Inflammatory macrophage treated with lipopolysaccharide for 4 hours (primary cell): ENCODE measurements at regions not wholly inside any gene's neighbourhood (a gene's known extent, or its start where the extent isn't known, plus 50 kb on each side); places are given as distances from the start of the nearest gene placed in this dataset.

Experiments
- DNase-seq: peaks from one replicate; pipeline ENCODE4 v3.0.0-alpha.2; 2020

- DNase-seq = no peak
Observed at GRCh38 chr18:72692086-72692485, 147.9 kb upstream of the CBLN2 start.

DNA sequence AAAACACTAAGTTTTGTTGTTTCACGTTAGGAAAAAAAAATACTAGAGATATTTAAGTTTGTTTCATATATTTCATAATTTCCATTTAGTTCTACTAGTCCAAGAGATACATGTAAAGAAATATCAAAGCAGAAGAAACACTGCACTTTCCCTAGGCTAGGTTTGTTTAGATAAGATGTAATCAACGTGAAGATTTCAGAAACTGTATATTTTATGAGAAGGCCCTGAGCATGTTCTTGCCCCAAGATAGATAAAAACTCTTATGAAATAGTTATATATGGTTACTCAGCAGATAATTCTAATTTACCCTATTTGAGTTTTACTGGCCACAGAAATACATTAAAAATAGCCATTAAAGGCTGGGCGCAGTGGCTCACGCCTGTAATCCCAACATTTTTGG is 143.6 kb upstream of the CBLN2 start:
- no peak for DNase-seq

- no peak for DNase-seq
Observed at GRCh38 chr18:72675394-72675793, 131.3 kb upstream of the CBLN2 start.

DNA sequence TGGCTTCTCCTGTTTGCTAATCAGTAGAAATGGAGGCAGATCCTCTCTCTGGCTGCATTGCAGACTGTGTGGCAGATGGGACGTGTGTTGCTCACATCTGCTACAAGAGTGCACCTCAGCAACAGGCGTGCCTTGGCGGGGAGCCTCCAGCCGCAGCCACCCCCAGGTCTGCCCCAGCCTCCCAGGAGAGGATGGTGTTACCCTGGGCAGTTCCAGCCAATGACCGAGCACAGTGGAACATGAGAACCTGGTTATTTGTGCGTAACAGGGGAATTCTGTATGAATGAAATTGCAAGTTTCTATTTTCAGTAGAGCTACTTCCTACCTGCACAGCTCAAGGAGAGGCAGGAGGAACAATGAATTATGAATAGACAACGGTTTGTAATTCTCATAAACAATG is 130.6 kb upstream of the CBLN2 start:
- no peak for DNase-seq

- DNase-seq = no peak
Observed at GRCh38 chr18:72673242-72673641, 129.1 kb upstream of the CBLN2 start.

DNA sequence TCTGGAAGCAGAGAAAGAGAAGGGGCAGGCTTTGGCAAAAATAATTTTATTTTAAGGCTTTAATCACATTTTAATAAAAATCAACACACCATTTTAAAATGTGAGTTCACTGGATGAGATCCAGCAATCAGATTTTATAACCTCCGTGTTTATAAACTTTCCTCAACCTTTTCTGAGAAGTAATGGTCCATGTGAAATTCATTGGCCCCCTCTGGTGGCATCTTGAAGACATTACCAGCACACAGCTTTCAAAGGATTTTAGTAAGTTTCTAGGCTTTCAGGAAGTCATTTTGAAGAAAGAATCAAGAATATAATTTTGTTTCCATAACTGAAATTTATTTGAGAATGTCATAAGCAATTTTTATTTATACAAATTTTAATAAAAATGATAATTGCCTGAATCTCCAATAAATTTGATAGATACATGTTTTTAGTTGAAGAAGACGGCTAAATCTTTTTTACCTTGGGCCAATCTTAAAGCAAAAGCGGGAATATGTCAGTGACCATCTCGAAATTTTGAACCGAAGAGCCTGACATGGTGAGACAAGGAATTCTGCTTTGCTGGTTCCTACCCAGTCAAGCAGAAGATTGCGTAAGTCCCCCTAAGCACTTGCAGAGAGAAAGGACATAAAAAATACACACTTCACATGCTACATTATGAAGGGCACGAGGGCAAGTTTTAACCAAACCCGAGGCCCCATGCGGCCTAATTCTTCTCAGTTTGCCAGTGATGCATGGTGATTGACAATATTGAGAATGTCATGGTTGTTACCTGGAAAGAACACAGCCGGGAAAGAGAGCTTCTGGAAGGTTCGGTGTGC is 128.4 kb upstream of the CBLN2 start:
- peak; percentile 31 for DNase-seq

DNA sequence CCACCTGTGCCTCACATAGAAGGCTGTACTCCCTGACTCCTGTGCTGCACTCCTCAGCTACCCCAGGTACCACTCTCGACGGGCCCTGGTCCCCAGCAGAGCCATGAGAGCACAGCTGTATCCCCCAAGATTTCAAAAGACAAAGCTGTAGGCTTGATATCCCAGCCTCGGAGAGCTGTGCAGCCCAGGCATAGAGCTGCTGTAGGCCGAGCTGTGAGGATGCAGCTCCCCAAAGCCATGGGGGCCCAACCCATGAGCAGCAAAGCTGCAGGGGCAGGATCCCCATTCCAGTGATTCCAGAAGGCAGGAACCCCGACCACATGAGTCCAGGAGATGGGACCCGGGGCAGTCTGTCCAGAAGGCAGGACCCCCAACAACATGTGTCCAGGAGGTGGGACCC is 123.8 kb upstream of the CBLN2 start:
- no peak for DNase-seq

GRCh38 chr18:72652990-72653593 is 109.0 kb upstream of the CBLN2 start:
- DNase-seq = peak; percentile 16

- DNase-seq = no peak
Observed at GRCh38 chr18:72651033-72651432, 106.9 kb upstream of the CBLN2 start.

DNA sequence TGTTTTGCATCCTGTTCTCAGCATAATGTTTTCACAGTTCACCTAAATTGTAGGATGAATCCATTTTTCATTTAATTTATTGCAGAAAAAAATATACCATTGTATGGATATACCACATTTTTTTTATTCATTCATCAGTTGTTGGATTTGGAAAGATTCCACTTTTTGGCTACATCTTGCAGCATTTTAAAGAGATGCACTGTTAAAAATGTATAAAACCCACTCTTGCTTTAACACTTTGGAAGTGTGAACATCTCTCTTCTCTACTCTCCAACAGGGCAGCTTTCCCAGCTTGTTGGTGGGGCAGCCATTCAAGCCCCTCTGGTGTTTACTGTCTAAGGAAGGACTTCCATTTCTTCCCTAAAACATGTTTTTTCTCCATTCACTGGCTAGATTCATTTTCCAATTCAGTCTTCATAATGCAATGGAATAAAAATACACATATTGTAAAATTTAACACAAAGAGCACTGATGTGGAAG is 104.4 kb upstream of the CBLN2 start:
- DNase-seq = no peak

DNA sequence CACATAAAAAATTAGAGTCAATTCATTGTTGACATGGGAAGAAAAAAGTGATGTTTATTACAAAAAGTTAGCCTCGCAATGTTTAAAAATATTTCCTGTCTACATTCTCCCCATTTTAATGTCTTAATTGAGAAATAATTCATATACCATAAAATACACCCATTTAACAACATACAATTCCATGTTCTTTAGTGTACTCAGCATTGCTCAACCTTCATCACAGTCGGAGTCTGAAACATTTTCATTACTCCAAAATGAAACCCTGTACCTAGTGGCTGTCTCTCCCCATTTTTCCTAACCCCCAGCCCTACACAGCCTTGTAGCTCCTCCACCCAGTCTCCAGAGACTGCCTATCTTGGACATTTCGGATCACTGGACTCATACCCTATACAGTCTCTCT is 103.9 kb upstream of the CBLN2 start:
- DNase-seq = no peak

GRCh38 chr18:72640557-72640956 is 96.4 kb upstream of the CBLN2 start:
- no peak for DNase-seq

DNA sequence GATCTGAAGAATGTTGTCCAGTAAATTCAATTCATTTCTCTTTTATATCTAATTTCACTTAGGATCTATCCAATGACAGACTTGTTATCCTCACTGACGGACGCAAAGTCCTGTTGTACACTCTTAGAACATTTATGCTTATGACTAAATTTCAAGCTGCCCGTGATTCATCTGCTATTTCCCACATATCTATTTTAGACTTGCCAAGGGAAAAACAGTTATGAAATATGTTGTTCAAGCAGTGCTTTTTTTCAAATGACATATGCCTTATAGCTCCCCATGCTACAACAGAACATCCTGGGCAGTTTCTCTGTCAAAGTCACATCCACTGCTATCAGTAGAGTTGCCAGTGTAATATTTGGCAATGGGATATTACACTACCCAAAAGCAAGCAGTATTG is 94.2 kb upstream of the CBLN2 start:
- no peak for DNase-seq

DNA sequence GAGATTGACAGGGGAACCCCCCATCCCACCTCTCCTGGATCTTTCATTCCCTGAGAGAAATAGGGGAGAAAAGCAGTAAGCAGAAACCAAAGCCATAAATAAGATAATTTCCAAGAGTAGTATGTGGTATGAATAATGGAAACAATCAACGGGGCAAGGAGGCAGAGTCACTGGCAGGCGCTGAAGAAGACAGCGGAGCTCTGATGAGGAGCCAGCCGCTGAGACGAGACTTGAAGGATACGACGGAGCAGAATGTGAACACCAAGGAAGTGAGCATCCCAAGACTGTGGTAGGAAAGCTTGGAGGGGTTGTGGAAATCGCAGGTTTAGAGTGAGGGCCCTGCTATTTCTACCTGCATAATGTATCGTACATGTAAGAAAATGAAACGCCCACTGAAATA is 93.6 kb upstream of the CBLN2 start:
- DNase-seq = no peak

DNA sequence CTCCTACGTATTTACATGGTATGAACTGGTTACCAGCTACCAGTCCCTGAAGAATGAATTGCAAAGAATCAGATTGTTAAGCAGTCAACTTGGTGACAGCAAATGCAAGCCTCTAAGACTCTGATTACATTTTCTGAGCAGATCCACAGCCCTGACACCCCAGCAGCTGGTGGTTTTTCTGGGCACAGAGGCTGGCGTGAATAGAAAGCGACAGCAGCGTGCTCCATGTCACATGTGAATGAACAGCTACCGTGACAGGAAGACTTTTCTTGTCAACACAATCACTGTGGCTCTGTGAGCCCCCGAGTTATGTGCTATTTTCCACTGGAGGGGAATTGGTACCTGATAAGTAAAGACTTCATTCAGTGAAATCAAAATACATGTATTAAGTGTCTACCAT is 93.2 kb upstream of the CBLN2 start:
- no peak for DNase-seq

GRCh38 chr18:72636611-72637010 is 92.5 kb upstream of the CBLN2 start:
- no peak for DNase-seq

DNA sequence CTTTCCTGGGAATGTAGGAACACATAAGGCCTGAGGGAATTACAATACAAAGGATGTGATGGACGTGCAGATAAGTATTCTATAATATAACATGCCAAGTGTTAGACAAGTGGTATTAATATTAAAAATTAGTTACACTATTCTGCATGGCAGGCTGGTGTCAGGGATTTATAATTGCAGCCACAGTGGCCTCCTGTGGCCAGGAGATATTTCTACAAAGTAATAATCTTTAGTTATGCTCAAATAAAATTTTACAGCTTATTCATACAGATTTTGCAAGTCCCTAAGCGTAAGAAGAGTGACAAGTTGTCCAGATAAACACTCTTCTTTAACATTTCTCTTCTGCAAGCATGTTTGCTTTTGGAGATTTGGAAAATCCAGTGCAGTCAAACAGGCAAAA is 90.4 kb upstream of the CBLN2 start:
- no peak for DNase-seq

DNA sequence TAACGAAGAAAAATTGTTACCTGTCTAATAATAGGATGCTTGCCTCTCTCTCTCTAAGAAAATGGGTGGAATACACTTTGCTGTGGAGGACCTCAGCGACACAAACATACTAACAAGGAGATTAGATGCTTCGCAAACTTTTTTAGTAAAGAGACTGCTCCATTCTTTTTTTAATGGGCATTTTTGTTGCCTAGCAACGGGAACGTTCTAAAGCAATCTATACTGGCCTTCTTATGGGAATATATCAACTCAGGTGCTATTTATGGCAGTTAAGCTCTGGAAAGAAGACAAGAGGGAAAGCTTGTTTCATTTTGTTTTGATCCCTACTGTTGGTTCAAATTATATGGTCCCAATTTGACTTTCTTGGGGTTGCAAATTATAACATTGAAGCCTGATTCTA is 86.8 kb upstream of the CBLN2 start:
- no peak for DNase-seq

GRCh38 chr18:72623444-72623843 is 79.3 kb upstream of the CBLN2 start:
- no peak for DNase-seq

DNA sequence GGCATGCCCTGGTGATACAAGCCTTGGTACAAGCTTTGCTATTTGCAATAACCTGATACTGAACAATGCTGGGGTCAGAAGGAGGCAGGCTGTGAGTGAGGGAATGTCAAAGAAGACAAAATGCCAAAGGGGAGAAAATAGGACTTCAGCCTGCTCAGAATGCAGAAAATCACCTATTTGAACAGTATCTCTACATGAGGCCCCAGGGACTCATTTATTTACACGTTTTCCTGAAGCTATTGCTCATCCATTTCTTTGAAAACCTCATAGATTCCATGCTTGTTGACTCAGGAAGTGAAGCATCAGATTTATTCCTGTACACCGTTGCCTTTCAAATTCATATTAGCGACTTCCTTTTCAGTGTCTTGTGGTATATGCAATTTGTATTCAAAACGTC is 69.4 kb upstream of the CBLN2 start:
- no peak for DNase-seq

DNA sequence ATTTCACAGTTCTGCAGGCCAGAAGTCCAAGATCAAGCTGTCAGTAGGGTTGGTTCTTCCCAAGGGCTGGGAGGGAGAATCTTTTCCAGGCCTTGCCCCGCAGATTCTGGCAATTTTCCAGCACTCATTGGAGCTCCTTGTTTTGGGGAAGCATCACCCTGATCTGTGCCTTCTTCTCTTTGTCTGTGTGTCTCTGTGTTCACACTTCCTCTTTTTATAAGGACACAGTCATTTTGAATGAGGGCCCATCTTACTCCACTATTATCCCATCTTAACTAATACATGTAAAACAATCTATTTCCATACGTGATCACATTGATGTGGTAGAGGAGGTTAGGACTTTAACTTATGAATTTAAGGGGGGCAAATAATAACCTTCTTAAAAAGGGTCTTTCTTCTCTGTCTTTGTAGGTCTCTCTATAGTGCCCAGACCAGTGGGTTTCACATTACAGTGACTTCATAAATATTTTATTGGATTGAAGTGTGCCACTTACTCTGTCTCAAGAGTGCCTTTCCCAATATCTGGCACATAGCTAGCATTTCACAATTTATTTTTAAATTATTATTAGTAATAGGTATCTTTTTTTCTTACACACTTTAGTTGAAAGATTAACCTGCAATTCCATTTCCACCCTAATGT is 68.9 kb upstream of the CBLN2 start:
- DNase-seq = no peak

DNA sequence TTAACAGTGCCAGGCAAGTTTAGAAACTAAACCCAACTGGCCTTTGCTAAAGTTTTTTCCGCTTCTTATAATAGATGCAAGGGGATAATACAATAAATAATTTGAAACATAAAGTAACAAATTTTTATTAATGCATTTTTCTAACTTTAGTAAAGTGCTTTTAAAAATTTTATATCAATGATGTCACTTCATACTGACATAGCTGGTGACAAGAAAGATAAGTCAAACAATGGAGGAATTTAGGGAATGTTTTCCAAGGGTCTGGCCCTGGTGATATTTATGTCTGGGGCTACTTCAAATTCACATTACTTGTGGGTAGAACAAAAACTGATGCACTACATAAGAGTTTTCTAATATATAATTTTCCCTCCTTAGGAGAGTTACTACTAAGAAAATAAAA is 61.2 kb upstream of the CBLN2 start:
- DNase-seq = no peak

DNA sequence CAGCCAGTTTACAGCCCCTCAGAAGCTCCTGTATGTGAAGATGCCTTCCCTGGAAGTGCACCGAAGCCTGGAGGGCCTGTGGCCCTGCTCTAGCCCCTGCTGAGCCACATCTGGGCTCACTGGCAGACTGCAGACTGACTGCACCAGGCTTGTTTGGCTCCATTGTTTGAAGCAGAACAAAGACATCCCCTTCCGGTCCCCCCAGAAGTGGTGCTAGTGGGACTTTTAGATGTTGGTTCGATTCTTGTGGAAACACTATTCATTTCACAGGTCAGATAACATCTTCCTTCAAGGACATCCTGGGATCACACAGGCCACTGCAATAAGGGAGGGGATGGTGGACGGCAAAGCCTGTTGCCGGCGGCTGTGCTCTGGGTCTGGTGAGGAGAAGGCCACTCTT is 57.8 kb upstream of the CBLN2 start:
- no peak for DNase-seq

DNA sequence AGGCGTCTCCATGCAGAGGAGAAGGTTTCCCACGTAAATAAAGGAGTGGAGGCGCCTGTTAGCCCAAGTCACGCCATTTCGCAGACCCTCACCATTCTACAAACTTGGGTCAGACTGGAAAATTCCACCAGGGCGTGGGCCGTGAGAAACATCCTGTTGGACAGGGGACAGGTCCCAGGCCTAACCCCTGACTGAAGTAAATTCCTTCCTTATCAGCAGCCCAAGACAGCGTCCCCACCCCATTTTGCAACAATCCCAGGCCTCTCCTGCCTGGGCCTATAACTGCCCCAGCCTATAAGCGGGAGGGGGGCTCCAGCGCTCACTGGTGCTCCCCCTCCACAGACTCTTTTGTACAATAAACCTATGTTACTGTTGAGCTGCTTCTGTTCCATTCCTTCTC is 57.3 kb upstream of the CBLN2 start:
- no peak for DNase-seq
